AG09309 (cell line): ENCODE measurements at regions not wholly inside any gene's neighbourhood (a gene's known extent, or its start where the extent isn't known, plus 50 kb on each side); places are given as distances from the start of the nearest gene placed in this dataset.

Experiments used
- DNase-seq: peaks from one replicate; pipeline ENCODE4 v3.0.0-alpha.2; 2010; ENCODE audit warnings: low read depth
- H3K4me3 ChIP-seq: 2 replicates; pipeline ENCODE4 v1.5.1; 2011; ENCODE audit warnings: mild to moderate bottlenecking, low read depth, low read length, moderate library complexity; ENCODE audit not compliant: control insufficient read depth
- TF ChIP-seq, protein P1 (sequence below): IDR thresholded peaks from 2 replicates; pipeline ENCODE4 v1.5.1; 2011; ENCODE audit warnings: mild to moderate bottlenecking, low read depth, low read length, inconsistent platforms; ENCODE audit not compliant: insufficient read depth, control insufficient read depth; ENCODE audit errors: missing control alignments

DNA sequence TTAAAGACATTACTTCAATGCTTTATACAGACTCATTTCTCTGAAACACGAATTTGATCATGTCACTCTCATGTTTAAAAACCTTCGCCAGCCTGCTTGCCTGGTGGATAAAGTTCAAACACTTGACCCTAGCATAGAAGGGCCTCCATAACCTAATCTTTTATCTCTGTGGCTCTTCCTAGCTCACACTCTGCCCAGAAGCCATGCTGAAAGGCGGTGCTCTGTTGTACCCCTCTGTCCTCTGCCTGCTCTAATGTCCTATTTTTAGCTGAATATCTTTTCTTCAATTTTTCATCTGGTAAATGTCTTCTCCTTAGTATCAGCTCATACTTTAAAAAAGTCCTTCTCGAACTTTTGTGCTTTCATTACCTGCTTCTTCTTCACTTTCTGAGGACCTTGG lies 302.6 kb upstream of the BOD1L1 start:
- TF ChIP-seq, protein P1, sequence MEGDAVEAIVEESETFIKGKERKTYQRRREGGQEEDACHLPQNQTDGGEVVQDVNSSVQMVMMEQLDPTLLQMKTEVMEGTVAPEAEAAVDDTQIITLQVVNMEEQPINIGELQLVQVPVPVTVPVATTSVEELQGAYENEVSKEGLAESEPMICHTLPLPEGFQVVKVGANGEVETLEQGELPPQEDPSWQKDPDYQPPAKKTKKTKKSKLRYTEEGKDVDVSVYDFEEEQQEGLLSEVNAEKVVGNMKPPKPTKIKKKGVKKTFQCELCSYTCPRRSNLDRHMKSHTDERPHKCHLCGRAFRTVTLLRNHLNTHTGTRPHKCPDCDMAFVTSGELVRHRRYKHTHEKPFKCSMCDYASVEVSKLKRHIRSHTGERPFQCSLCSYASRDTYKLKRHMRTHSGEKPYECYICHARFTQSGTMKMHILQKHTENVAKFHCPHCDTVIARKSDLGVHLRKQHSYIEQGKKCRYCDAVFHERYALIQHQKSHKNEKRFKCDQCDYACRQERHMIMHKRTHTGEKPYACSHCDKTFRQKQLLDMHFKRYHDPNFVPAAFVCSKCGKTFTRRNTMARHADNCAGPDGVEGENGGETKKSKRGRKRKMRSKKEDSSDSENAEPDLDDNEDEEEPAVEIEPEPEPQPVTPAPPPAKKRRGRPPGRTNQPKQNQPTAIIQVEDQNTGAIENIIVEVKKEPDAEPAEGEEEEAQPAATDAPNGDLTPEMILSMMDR: no peak
- no peak overlapping the region for H3K4me3 ChIP-seq
- DNase-seq: no peak

- H3K4me3 ChIP-seq: no peak overlapping the region
- peak; percentile 55 for DNase-seq
- TF ChIP-seq, protein P1: peak; percentile 30
Observed at GRCh38 chr4:13933191-13933590, 305.7 kb upstream of the BOD1L1 start.

GRCh38 chr4:13938299-13938698 lies 310.8 kb upstream of the BOD1L1 start:
- TF ChIP-seq, protein P1: no peak
- DNase-seq: no peak
- H3K4me3 ChIP-seq: no peak overlapping the region

DNA sequence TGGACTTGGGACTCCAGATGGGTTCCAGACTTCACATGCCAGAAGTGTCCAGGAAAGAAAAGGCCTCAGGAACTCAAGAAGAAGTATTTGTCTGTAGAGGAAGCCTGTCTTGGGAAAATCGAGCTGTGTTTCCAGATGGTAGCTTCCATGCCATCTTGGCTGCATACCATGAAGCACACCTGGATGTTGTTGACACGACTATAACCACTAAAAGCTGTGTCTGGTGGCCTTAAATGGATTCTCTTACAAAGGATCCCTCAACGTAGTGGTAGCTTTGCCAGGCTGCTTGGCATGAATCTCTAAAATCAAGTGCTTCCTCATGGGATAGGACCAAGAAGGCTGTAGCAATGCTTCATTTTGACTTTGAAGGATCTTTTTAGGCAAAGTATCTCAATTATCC lies 313.4 kb upstream of the BOD1L1 start:
- DNase-seq: no peak
- TF ChIP-seq, protein P1: no peak
- no peak overlapping the region for H3K4me3 ChIP-seq

- H3K4me3 ChIP-seq: no peak overlapping the region
Observed at GRCh38 chr4:13942977-13943376, 315.5 kb upstream of the BOD1L1 start.

DNA sequence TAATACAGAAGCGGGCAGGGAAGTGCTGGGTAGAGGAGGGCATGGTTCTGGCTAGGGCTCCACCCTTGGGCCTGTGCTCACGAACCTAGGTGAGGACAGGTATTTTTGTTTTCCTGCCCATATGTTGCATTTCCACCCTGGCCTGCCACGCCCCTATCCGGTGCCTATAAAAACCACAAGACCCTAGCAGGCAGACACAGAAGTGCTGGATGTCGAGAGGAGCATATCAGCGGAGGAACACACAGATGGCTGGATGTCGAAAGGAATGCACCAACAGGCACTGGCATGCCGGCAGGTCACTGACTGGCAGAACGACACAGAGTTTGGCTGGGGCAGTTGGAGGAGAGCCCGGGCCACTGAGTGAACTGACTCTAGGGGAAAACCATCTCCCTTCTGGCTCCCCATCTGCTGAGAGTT lies 316.6 kb upstream of the BOD1L1 start:
- TF ChIP-seq, protein P1: no peak
- H3K4me3 ChIP-seq: no peak overlapping the region
- no peak for DNase-seq

More at GRCh38 chr4:13942977-13943376, 315.5 kb upstream of the BOD1L1 start:
- DNase-seq: no peak
- TF ChIP-seq, protein P1: no peak

GRCh38 chr4:13947921-13948320 lies 320.4 kb upstream of the BOD1L1 start:
- DNase-seq: no peak
- H3K4me3 ChIP-seq: no peak overlapping the region
- TF ChIP-seq, protein P1: no peak
